T47D (cell line): ENCODE measurements at regions not wholly inside any gene's neighbourhood (a gene's known extent, or its start where the extent isn't known, plus 50 kb on each side); places are given as distances from the start of the nearest gene placed in this dataset.
"Not testable (repeated sequence)": the region's sequence is repeated elsewhere in the genome, so short reads cannot be mapped to it uniquely, and the experiment has no call there.

Experiments
- DNase-seq, 2 experiments: peaks; one replicate each; pipeline versions ENCODE4 v3.0.0 to v3.0.0-alpha.2; 2011 to 2012; ENCODE audit warnings: low read depth in 1 of 2, low spot score in 1 of 2
- JUND ChIP-seq: IDR thresholded peaks from 2 replicates; pipeline ENCODE4 v1.6.1; 2012; ENCODE audit warnings: low read depth
- in situ Hi-C: cut with HindIII; loops from 2 replicates; pipeline ENCODE4 v1.10.0; 2016; ENCODE audit warnings: low sequenced_read_pairs, low pct_unique_long_range_greater_than_20kb

- no peak for DNase-seq
- in situ Hi-C loops, result no loop called here
- no peak for TF ChIP-seq JUND
These were observed 109.9 kb downstream of the RPLP1 start for GRCh38 chr15:69562564-69562963.

DNA sequence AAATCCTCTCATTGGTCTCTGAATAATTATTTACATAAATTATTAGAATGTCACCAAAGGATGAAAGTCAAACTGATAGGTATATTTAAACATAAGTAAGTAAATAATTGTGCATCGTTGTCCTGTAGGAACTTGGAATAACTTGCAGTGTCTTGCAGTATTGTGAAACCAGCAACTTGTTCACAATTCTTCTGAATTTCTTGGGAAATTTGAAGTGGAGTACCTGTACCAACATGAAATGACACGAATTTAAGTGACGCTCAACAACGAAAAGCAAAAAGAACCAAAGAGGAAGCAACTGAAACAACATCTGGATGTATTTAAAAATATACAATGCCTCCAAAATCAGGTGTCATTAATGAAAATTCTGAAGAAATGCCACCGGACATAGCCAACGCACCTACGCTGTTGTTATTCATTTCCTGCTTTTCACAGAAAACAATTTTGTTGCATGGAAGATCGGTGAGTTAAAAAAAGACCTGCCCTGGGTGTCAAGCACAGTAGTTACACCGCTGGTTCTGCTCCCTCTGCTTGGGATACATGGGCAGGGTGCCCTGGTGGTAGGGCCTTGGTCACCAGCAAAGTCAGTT, 112.5 kb downstream of the RPLP1 start:
- no peak for DNase-seq
- no peak for TF ChIP-seq JUND
- in situ Hi-C loops, result no loop called here

DNA sequence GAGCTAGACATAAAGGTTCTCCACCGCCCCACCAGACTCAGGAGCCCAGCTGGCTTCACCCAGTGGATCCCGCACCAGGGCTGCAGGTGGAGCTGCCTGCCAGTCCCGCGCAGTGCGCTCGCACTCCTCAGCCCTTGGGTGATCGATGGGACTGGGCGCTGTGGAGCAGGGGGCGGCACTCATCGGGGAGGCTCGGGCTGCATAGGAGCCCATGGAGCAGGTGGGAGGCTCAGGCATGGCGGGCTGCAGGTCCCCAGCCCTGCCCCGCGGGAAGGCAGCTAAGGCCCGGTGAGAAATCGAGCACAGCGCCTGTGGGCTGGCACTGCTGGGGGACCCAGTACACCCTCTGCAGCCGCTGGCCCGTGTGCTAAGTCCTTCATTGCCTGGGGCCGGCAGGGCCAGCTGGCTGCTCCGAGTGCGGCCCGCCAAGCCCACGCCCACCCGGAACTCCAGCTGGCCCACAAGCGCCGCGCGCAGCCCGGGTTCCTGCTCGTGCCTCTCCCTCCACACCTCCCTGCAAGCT, 114.7 kb downstream of the RPLP1 start:
- in situ Hi-C loops, DNase-seq: not testable (repeated sequence)

DNA sequence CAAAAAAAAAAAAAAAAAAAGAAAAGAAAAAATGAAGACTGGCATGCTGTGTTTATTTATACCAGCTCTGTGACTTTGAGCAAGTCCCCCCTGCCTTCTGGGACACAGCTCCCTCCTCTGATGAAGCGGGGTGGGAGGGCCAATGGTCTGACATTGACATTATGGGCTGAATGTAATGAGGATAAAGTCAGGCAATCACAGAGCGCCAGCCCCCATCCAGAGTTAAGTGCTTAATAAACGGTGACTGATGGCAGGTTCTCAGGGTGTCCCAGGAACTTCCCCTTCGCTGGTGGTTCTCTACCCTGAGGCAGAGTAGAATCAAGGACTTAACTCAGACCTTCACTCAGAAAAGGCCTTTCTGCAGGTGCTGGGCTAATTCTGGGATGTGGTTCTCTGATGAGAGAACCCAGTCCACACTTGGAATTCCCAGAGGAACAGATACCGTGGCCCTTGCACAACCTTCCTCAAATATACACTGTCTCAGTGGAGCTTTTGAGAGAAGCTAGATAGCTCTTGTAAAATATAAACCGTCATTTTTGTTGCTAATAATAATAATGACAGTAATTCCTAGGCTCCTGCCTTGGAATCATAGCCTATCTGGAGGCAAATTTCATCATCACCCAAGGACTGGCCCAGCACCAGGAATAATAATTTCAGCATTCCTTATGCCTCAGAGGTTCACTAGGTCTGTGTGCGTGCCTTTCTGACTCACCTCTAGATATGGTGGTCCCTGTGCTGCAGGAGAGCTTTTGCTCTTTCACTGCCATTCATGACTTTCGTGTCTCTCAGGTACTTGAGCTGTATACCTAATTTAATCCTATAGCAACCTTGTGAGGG, 115.8 kb downstream of the RPLP1 start:
- in situ Hi-C loops, result no loop called here
- DNase-seq, result no peak
- no peak for TF ChIP-seq JUND

DNA sequence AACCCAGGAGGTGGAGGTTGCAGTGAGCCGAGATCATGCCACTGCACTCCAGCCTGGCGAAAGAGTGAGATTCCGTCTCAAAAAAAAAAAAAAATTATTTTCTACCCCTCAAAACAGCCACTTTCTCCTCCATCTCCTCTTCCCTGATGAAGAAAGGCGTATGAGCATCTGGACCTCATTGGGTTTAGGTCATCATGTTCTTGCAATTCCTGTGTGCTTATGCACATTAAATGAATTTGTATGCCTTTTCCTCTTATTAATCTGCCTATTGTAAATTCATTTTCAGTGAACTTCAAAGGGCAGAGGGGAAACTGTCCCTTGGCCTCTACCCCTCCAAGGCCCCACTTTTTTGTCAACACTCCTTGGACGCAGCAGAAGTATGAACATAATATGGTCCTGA, 117.8 kb downstream of the RPLP1 start:
- in situ Hi-C loops, result no loop called here
- TF ChIP-seq JUND, result no peak
- no peak for DNase-seq

GRCh38 chr15:69570997-69571396, 118.4 kb downstream of the RPLP1 start:
- no peak for DNase-seq
- in situ Hi-C loops, result no loop called here
- no peak for TF ChIP-seq JUND

DNA sequence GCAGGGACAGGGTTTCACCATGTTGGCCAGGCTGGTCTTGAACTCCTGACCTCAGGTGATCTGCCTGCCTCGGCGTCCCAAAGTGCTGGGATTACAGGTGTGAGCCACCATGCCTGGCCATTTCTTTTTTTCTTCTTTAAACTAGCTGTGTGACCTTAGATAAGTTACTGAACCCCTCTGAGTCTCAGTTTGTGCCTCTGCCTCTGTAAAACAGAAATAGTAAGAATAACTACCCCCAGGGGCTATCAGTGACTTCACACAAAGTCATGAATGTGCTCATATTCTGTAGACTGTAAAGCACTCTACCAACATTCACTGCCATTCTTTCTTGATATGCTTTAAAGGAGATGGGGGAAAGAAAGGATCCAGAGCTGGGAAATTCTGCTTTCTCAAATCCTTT, 120.7 kb downstream of the RPLP1 start:
- in situ Hi-C loops, DNase-seq: not testable (repeated sequence)

DNA sequence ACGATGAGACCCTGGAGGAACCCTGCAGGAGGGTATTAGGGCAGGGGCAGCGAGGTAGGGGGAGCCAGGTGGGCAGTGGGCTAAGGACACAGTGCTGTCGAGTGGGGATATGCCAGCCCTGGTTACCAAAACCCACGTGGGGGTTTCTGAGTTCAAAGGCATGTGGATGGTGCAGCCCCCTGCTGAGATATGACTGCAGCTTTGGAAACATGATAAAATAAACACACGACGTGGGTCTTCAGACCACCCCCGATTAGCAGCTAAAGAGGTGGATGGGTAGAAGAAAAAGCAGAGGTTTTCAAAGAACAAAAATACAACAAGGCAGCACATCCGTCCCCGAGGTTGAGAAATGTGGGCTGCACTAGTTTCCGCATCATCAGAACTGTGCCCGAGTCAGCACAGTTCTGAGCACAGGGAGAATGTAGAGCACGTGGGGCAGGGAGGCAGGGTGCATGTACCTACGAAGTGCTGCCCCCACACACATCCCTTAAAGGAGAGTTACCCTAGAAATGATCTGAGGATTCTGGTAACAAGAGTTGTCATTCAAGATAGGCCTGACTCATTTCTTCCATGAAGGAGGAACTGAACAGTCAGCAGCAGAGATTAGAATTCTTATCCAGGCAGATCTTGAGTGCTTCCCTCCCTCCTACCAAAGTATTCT, 121.3 kb downstream of the RPLP1 start:
- in situ Hi-C loops, result no loop called here
- DNase-seq, result no peak
- no peak for TF ChIP-seq JUND

DNA sequence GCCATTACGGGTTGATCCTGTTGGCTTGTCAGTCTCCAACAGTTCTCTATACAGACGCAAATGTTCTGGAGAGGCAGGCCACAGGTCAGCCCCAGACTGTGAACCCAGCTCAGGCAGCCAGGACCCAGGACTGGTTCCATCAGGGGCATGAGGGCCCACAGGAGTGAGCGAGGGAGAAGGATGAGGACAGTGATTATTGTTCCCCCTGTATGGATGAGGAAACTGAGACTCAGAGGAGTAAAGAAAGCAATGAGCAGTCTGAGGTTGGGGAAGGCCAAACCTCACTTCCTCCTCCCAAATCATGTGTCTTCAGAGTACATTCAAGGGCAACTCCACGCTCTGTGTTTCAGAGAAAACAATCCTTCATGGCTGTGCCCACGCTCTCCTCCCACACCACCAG, 121.9 kb downstream of the RPLP1 start:
- TF ChIP-seq JUND, result no peak
- no peak for DNase-seq
- in situ Hi-C loops, result no loop called here

DNA sequence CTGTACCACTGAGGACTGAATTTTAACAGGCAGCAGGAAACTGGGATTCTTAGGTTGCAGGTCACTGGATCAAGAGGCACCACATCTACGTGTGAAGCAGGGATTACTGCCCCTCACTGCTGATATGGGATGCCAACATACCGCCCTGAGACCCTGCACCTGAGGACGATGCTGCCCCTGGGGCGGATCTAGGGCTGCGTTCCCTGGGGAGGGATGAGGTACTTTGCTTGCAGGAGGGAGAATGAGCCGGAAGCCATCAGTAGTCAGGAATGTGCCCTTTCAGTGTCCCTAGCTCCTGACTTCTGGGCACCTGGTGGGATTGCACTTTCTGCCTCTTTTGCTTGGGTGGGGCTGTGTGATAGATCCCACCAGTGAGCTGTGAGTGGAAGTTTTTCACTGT, 122.8 kb downstream of the RPLP1 start:
- TF ChIP-seq JUND, result no peak
- in situ Hi-C loops, result no loop called here
- no peak for DNase-seq

- no peak for TF ChIP-seq JUND
- peak; percentile 65 to 79 for DNase-seq
- in situ Hi-C loops, result no loop called here
These were observed 123.5 kb downstream of the RPLP1 start for GRCh38 chr15:69576035-69576526.

GRCh38 chr15:69576948-69577351, 124.3 kb downstream of the RPLP1 start:
- no peak for TF ChIP-seq JUND
- peak; percentile 39 to 92 for DNase-seq
- in situ Hi-C loops, result no loop called here

DNA sequence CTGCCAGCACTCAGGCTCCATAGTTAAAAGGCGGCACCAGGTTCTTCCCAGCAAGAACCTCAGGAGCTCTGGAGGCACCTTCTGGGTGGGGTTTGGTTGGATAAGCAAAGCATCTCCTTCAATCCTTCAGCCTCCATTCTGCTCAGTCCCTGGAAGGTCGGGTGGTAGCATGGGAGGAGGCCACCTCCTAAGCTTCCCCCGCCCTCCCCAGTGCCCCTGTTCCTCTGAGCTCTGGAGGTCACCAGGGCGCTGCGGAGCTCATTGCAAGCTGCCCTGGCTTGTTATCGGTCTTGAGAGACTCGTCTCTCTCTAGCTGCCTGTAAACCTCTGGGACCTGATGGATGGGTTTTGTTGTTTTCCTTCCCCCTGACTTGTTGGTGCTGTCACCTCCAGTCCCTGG, 124.8 kb downstream of the RPLP1 start:
- in situ Hi-C loops, result no loop called here
- no peak for TF ChIP-seq JUND
- no peak for DNase-seq
